HL-60 (cell line): ENCODE measurements at regions not wholly inside any gene's neighbourhood (a gene's known extent, or its start where the extent isn't known, plus 50 kb on each side); places are given as distances from the start of the nearest gene placed in this dataset.

Experiments used
- DNase-seq, 2 experiments: peaks; one replicate each; pipeline ENCODE4 v3.0.0-alpha.2; 2010 to 2020; ENCODE audit warnings: low read depth in 1 of 2, low spot score in 1 of 2
- H3K27ac ChIP-seq: fragments of 250-450 bp; sonication (Bioruptor Pico); replicated peaks from 2 replicates; pipeline ENCODE4 v1.5.1; 2020; ENCODE audit warnings: mild to moderate bottlenecking, moderate library complexity
- H3K27me3 ChIP-seq: fragments of 250-450 bp; sonication (Bioruptor Pico); 2 replicates; pipeline ENCODE4 v1.5.1; 2021; ENCODE audit warnings: mild to moderate bottlenecking, moderate library complexity; ENCODE audit not compliant: insufficient read depth, poor library complexity, severe bottlenecking
- H3K4me3 ChIP-seq: replicated peaks from 2 replicates; pipeline ENCODE4 v1.5.1; 2011; ENCODE audit warnings: mild to moderate bottlenecking, control low read depth, low read length; ENCODE audit not compliant: insufficient read depth
- GABPA ChIP-seq: IDR thresholded peaks from 2 replicates; pipeline ENCODE4 v1.6.1; 2012; ENCODE audit warnings: low read depth
- POLR2AphosphoS5 ChIP-seq: IDR thresholded peaks from 2 replicates; pipeline ENCODE4 v1.6.1; 2012; ENCODE audit warnings: low read depth
- REST ChIP-seq: IDR thresholded peaks from 2 replicates; pipeline ENCODE4 v1.6.1; 2012; ENCODE audit warnings: low read depth; ENCODE audit not compliant: insufficient replicate concordance
- SPI1 ChIP-seq: IDR thresholded peaks from 2 replicates; pipeline ENCODE4 v1.6.1; 2012; ENCODE audit warnings: low read depth, mild to moderate bottlenecking, borderline replicate concordance
- TF ChIP-seq, protein P1 (sequence below): IDR thresholded peaks from one replicate; pipeline ENCODE4 v1.5.1; 2011; ENCODE audit warnings: low read length, control low read depth, inconsistent platforms; ENCODE audit not compliant: insufficient read depth

GRCh38 chr16:59405802-59406201, 671.7 kb upstream of the GOT2 start:
- no peak overlapping the region for H3K27ac ChIP-seq
- no peaks in the 10 kb centered on the region for H3K27me3 ChIP-seq
- no peak overlapping the region for H3K4me3 ChIP-seq
- DNase-seq, result no peak
- no peak for TF ChIP-seq GABPA
- no peak for TF ChIP-seq SPI1
- TF ChIP-seq, protein P1, sequence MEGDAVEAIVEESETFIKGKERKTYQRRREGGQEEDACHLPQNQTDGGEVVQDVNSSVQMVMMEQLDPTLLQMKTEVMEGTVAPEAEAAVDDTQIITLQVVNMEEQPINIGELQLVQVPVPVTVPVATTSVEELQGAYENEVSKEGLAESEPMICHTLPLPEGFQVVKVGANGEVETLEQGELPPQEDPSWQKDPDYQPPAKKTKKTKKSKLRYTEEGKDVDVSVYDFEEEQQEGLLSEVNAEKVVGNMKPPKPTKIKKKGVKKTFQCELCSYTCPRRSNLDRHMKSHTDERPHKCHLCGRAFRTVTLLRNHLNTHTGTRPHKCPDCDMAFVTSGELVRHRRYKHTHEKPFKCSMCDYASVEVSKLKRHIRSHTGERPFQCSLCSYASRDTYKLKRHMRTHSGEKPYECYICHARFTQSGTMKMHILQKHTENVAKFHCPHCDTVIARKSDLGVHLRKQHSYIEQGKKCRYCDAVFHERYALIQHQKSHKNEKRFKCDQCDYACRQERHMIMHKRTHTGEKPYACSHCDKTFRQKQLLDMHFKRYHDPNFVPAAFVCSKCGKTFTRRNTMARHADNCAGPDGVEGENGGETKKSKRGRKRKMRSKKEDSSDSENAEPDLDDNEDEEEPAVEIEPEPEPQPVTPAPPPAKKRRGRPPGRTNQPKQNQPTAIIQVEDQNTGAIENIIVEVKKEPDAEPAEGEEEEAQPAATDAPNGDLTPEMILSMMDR, result no peak
- no peak for TF ChIP-seq POLR2AphosphoS5
- TF ChIP-seq REST, result no peak

- TF ChIP-seq GABPA (no peak), SPI1 (no peak), REST (no peak), POLR2AphosphoS5 (no peak)
- TF ChIP-seq, protein P1, result no peak
- H3K4me3 ChIP-seq, result no peak overlapping the region
- no peak overlapping the region for H3K27ac ChIP-seq
- no peak for DNase-seq
- H3K27me3 ChIP-seq, result no peaks in the 10 kb centered on the region
These were observed 670.4 kb upstream of the GOT2 start for GRCh38 chr16:59404509-59404908.

DNA sequence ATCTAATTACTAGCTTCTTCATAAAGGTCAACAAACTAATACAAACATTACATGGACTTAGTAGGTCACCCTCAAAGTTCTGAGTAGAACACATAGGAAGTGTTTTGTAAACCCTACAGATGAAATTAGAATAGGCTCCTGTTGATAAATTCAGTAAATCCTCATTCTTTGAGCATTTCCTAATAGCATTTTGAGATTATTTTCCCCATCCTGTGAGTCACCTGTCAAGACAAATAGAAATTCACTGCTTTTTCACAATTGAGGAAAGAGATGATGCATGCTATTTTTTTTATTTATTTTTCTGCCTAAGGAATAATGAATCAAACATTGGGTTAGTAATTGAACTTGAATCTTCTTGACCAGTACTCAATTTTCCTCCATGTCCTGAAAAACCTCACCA, 666.7 kb upstream of the GOT2 start:
- no peak overlapping the region for H3K27ac ChIP-seq
- no peaks in the 10 kb centered on the region for H3K27me3 ChIP-seq
- no peak for DNase-seq
- H3K4me3 ChIP-seq, result no peak overlapping the region
- no peak for TF ChIP-seq REST
- no peak for TF ChIP-seq POLR2AphosphoS5
- no peak for TF ChIP-seq SPI1
- TF ChIP-seq GABPA, result no peak
- TF ChIP-seq, protein P1, result no peak
